GM19035 (cell line): ENCODE measurements at regions not wholly inside any gene's neighbourhood (a gene's known extent, or its start where the extent isn't known, plus 50 kb on each side); places are given as distances from the start of the nearest gene placed in this dataset.

ENCODE experiments used
- ATAC-seq: cut with Tn5 transposase; IDR thresholded peaks from one replicate; pipeline ENCODE4 v1.9.1; 2021; ENCODE audit not compliant: unreplicated experiment

DNA sequence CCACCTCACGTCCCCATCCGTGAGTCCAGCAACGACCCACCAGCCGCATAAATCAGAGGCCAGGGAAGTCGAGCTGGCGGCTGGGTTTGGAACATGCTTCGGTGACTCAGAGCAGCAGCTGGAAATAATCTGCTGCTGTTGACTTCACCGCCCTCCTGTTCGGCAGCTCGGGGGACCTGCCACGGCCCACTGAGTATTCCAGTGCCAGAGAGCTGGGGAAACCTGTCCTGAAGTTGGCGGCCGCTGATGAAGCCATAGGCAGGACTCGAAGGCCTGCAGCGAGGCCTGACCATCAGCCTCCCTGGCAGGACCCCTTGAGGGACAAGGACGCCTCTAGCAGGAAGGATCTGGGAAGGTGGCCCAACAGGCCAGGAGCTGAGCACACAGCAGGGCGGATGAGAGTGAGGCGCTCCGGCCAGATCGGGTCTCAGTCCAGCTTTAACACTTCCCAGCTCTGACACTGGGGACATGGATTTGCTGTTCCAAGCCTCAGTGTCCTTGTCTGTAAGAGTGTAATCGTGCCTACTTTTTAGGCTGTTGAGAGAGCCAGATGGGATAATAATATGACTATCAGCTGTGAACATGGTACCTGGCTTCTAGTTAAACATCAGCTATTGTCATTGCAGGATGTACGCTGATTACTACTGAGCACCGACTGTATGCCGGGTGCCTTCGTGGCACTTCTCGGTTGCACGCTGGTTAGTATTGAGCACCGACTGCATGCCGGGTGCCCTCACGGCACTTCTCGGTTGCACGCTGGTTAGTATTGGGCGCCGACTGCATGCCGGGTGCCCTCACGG is 50.4 kb upstream of the CIBAR2 start:
- ATAC-seq = no peak

DNA sequence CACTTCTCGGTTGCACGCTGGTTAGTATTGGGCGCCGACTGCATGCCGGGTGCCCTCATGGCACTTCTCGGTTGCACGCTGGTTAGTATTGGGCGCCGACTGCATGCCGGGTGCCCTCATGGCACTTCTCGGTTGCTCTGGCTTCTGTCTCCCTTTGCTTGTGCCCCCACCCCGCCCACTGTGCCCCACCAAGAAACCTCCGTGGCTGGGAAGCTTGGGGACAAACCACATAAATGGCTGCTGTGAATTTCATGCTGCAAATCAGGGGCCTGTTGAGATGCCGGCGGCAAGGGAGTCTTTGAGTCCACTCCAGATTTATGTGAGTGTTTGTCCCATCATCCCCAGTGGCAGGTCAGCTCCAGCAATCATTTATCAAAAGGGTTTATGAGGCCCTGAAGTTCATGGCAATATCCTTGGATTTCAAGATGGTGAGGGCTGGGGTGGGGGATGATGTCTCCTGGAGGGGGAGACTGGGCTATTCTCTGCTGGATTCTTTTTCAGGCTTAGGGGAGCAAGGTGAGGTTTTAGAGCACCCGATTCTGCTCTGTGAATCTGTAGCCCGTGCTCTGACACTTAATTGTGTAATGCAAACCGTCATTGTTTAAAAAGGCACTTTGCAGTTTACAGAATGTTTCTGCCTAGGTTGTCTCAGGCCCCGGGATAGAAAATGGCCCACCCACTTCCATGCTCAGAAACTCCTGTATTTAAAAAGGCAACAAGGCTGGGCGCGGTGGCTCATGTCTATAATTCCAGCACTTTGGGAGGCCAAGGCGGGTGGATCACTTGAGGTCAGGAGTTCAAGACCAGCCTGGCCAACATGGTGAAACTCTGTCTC is 51.2 kb upstream of the CIBAR2 start:
- ATAC-seq = no peak

DNA sequence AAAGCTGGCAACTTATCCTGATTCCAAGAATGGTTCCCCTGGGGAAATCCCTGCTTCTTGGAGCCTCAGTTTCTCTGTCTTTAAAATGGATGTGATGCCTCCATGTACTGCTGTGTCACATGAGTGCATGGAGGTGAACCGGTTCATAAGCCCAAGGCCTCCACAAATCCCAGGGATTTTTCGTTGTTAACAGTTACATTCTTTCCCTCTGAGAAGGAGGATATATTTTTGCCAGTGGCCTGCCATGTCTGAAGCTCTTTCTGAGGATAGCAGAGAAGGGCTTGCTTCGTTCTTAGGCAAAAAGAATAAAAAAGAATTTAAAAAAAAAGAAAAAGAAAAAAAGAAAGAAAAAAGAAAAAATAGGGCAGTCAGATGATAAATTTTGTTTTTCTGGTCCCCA is 52.2 kb upstream of the CIBAR2 start:
- ATAC-seq = no peak

DNA sequence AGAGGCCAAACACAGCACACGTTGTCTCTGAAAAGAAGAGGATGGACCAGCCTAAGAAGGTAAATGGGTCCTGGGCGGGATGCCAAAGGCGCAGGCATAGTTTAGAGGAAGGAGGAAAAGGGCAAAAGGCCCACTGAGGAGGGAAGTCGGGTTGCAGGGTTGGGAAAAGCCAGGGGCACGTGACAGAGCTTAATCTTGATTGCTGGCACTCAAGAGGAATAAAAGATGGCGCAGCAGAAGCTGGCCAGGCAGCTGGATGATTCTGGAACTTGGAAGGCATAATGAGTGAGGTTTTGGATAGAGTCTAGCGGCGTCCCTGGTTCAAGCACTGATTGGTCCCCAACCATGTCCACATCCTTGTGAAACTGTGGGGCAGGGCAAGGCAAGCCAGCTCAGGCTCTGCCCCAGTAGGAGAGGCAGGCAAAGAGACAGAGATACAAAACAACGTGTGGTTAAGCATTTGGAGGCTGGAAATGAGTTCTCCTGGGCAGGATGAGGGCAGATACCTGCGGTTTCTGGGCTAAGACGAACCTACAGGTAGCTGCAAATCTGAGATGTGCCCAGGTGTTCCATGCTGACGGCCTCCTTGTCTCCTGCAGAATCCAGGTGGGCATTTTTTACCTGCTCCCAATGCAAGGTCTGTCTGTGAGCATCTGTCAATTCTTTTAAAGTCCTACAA is 52.7 kb upstream of the CIBAR2 start:
- ATAC-seq = no peak

DNA sequence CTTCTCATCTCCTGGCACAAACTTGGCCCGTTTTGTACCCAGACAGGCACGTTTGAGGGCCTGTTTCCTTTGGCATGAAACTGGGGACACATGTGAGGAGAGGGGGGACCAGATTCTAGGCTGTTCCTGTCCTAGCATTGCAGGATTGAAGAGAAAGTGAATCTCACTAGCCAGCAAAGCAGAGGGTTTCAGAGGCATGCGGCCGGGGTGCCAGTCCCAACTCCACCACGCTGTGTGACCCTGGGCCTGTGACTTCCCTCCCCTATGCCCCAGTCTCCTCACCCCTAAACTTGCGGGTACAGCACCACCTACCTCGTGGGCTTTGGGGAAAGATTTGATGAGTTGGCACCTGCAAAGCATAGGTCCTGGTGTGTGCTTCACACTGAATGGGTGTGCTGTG is 53.5 kb upstream of the CIBAR2 start:
- ATAC-seq = no peak

DNA sequence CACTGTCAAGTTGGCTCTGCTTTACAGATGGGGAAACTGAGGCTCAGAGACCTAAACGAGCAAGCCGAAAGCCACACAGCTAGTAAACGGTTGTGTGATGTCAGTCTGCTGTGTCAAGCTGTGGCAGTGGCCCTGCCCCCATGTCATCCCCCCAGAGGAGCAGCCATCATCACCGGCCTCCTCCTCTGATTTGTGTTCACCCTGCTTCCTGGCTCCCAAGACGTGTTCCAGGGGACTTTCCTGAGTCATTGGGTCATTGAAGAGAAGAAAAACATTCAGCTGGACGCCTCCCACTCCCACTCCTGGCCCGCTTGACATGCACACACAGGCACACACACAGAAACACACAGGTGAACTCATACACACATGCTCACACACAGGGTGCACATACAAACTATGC is 54.0 kb upstream of the CIBAR2 start:
- ATAC-seq = no peak

DNA sequence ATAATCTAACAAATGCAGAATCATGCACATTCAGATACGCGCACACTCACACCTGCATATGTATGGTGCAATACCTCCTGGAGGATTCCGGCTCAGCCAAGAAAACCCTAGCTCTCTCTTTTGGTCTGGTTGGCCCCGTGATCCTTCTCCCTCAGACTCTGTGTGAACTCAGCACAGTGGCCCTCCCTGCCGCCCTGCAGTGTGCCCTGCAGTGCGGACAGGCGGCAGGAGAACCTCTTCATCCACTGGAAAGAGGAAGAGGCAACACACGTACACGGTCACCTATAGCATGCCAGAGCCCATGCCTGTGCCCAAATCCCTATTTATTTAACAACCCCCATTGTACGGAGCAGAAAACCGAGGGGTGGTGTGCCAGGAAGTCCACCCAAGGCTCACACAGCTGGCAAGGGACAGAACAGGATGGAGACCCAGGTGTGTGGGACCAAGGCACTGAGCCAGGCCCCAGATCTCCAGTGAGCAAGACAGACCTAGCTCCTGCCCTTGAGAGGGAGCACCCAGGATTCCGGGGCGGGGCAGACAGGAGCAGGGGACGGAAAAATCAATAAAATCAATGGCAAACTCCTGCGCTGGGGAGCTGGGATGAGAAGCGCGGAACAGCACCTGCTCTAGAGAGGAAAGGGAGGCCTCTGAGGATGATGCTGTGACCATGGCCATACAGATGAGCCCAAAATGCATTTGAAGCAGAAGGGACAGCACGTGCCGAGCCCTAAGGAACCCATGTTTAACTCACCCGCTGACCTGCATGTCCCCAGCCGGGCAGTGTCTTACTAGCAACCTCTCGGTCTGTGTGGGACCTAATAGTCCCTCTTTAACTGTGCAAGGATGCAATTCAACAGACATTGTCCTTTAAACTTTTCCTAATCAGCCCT is 54.7 kb upstream of the CIBAR2 start:
- no peak for ATAC-seq

DNA sequence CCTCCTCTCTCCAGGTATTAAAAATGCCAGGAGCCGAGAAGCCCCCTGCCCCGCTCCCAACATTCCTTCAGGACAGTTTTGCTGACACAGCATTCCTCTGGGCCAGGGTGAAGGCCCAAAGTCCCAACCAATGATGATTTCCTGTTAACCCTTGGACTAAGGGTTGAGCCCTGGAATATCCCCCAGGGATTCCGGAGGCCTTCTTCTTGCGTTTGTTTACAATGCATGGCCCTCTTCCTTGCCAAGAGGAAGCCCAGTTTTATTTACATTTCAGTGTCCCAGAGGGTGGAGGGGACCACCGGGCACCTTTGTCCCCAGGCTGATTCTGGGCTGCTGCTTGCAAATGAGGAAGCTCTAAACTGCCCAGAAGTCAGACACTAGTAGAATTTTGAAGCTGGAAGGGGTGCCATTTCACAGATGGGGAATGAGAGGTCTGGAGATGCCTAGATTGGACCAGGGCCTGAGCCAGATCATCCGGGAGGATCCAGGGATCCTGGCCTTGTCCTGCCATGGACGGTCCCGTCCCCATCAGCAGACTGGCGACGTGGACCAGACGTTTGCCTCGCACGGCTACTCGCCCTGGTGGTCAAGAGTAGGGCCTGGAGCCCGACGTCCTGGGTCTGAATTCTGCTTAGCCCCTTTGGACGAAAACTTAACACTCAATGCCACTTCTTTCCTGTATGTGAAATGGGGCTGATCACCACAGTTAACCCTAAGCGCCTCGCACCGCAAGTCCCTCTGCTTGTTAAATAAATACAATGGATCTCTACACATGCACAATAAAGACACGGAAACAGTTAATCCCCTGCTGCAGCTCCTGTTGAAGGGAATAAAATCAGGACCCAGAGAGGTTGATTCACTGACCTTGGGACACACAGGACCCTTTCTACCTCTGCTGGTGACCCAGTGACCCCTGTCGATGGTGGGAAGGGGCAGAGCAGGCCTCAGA is 55.6 kb upstream of the CIBAR2 start:
- no peak for ATAC-seq

DNA sequence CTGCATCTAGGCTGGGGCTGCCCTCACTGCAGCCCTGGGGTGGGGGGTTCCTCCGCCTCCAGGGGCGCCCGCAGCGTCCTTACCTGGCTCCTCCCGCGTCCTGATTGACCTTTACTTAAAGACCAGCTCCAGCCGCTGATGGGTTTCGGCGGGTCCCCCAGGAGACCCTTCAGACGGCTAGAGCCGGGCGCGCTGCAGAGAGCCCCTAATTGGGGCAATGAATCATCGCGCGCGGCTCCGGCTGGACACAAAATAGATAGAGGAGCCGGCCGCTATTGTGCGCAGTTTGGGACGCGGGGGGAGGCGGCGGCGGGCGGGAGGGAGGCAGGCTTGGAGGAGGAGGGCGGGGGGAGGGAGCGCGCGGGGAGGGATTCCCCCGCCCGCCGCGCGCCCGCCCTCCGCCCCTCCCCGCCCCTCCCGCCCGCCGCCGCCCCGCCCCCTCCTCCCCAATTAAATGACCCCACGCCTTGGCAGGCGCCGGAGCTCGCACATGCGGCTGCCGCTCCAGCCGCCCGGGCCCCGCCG is 56.5 kb upstream of the CIBAR2 start:
- no peak for ATAC-seq

DNA sequence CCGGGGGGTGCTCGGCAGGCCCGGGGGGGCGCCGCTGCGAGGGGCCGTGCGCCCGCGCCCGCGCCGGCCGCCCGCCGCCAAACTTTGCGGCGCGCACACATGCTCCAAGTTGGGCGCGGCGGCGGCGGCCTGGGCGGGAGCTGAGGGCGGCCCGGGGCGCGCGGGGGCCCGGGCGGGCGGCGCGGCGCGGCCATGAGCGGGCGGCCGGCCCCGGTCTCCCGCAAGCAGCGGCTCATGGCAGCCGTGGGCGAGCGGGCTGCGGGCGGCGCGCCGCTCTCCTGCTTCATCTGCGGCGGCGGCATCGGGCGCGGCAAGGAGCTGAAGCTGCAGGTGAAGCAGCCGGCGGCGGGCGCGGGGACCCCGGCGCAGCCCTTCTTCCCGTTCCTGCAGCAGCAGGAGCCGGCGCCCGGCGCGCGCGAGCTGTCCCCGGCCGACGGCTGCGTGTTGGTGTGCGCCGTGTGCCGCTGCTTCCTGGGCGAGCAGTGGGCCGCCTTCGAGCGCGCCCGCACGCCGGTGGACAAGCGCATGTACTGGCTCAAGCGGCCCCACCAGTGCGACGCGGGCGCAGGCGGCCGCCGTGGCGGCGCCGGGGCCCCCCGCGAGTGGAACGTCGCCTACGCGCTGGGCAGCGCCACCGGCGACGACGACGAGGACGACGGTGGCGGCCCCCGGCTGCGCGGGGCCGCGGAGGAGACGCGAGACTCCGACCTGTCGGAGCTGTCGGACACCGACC is 57.2 kb upstream of the CIBAR2 start:
- ATAC-seq = no peak

DNA sequence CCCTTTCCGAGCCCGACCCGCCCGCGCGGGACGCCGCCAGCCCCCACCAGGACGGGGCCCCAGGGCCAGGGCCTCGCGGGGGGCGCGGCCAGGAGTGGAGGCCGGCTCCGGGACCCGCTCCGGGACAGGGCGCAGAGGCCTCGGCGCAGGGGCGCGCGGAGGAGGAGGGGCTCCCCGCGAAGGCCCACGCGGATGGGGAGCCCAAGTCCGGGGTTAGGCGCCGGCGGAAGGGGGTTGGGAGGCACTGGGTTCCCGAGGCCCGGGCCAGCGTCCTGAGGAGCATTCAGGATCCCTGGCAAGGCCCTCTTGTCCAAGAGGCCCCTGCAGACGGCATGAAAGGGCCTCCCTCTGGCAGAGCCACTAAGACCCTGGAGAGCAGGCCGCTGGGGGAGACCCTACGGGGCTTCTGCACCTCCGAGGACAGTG is 57.8 kb upstream of the CIBAR2 start:
- no peak for ATAC-seq

DNA sequence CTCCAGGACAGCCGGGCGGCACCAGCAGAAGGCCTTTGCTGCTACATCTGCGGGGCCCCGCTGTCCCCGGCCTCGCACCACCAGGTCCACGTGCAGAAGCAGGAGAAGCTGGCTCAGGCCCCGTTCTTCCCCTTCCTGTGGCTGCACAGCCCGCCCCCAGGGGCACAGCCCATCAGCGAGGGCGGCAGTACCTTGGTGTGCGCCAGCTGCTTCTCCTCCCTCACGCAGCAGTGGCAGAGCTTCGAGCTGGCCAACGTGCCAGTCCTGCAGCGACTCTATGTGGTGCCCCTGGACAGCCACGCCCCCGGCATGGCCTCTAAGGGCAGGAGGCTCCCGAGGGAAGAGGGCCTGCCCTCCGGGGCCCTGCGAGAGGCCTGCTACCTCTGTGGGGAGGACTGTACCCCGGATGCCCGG is 58.3 kb upstream of the CIBAR2 start:
- ATAC-seq = no peak

DNA sequence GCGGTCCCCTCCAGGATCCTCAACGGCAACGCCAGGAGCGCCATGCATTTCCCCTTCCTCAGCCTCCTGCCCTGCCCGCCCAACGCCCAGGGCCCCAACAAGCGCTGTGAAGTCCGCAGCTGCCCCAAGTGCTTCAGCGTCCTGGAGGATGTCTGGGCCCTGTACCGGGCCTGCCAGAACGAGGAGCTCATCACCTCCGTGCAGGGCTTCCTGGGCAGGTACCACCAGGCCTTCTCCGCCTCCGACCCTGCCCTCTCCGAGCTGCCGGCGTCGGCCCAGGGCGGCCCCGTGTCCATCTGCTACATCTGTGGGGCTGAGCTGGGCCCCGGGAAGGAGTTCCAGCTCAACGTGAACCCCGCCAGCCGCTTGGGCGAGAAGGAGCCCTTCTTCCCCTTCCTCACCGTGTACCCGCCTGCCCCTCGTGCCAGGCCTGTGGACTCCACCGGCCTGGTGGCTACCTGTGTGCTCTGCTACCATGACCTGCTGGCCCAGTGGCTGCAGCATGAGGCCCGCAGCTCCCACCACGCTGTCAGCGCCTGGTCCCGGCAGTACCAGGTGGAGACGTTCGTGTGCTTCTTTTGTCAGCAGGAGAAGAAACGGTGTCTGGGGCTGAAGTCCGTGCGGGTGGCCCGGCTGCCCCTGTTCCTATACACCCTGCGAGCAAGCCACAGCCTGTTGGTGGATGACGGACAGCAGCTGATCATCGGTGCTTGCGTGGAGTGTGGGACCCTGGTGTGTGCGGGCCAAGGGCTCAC is 58.9 kb upstream of the CIBAR2 start:
- no peak for ATAC-seq

DNA sequence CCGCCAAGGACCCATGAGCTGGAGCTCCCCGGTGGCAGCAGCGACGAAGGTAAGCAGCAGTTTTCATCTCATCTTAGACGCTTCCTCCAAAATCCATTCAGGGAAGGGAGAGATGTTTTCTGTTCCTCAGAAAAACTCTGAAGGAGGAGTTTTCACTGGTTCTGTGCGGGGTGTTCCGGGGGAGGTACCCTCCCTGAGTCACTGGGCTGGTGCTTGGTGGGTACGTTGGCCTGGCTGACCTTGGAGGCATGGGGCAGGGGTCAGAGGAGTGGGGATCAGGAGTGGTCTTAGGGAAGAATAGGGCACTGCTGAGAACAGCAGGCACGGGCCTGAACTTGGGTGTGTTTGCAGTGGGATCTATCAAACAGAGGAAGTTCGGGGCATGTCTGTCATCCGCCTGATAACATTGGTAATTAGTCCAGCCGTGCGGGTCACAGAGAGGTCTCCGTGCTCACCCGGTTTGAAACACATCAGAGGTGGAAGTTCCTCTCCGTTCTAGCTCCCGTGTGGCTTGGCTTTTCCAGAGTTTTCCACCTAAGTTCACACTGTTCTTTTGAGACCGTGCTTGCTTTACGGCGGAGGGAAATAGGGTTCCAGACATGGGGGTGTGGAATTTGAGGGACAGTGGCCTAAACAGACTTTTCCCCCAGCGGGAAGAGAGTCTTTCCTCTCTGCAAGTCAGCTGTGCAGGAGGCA is 59.6 kb upstream of the CIBAR2 start:
- no peak for ATAC-seq

DNA sequence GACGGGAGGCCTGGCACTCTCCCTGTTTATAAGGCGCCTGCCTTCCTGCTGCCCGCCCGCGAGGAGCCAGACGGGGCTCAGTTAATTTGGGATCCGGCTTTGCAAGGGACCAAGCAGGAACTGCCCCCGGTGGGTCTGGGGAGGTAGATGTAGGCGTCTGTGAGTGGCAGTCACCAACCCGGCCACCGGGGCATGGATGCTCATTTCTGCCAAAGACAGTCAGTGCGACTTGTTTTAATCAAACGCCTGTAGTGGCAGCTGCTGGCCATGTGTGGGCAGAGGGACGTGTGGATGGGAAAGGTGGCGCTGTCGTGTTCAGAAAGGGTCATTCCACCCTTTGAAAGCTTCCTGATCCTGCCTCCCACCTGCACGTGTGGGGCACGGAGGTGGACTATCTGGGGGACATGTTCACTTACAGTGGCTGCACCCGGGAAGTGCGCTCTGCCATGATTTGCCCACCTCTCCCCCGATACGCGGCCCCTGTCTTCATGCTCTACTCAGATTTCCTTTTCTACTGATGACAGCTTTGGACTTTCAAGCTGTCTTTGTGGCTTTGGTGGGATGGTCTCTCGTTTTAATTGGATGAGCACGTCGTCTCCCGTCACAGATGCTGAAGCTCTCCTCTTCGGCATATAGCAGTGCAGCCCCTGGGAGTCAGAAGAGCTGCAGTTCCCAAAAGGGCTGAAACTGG is 60.3 kb upstream of the CIBAR2 start:
- ATAC-seq = no peak

DNA sequence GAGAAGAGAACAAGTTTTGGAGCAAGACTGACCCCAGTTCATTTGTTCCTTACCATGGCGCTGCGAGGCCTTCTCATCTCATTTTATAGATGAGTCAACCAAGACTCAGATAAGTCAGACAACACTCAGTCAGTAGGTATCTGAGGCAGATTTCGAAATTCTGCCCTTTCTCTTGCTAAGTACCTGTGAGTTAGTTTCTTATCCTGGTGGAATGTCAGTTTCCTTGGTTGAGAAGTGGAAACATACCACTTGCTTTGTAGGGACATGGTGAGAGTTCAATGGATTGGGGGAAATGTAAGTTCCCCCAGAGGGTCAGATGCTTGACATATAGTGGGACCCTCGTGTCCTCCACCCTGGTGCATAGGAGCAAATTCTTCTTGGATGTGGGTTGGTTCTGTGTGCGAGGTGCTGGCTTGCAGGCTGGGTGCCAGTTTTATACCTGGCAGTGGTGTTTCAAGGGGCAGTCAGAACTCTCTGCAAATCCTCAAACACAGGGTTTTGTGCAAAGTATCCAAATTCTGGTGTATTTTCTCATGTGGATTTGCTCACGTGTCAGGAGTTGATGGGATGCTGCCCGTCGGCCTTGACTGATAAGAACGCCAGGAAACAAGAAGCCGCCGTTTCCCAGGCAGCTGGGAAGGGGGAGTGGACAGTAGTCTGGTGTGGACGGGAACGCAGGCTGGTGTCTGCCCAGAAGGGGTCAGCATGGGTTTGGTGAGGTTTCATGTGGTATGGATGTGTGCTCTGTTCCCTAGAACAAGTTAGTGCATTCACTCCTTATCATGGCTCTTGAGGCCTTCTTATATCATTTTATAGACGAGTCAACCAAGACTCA is 61.1 kb upstream of the CIBAR2 start:
- no peak for ATAC-seq
